HAP-1 (cell line): ENCODE measurements at regions not wholly inside any gene's neighbourhood (a gene's known extent, or its start where the extent isn't known, plus 50 kb on each side); places are given as distances from the start of the nearest gene placed in this dataset.

ENCODE experiments used
- DNase-seq, 2 experiments: peaks; one replicate each; pipeline ENCODE4 v3.0.0-alpha.2; 2016 to 2020; ENCODE audit warnings: low spot score in 2 of 2
- H3K27me3 ChIP-seq: fragments of 250-450 bp; sonication (Bioruptor Pico); 2 replicates; pipeline ENCODE4 v1.5.1; 2020; ENCODE audit warnings: low read depth, mild to moderate bottlenecking, moderate library complexity
- H3K36me3 ChIP-seq: fragments of 250-450 bp; sonication (Bioruptor Pico); replicated peaks from 2 replicates; pipeline ENCODE4 v1.5.1; 2020; ENCODE audit warnings: mild to moderate bottlenecking
- H3K4me1 ChIP-seq: fragments of 250-450 bp; sonication (Bioruptor Pico); 2 replicates; pipeline ENCODE4 v1.5.1; 2020; ENCODE audit warnings: mild to moderate bottlenecking
- H3K4me3 ChIP-seq: fragments of 250-450 bp; sonication (Bioruptor Pico); 2 replicates; pipeline ENCODE4 v1.5.1; 2020; ENCODE audit warnings: mild to moderate bottlenecking, moderate library complexity
- H3K9me3 ChIP-seq: fragments of 250-450 bp; sonication (Bioruptor Pico); 2 replicates; pipeline ENCODE4 v1.5.1; 2020; ENCODE audit warnings: mild to moderate bottlenecking, moderate library complexity
- in situ Hi-C: fragments of 300-500 bp; cut with MboI; formaldehyde crosslinking; loops from 3 replicates; pipeline ENCODE4 v1.14.3; 2020; ENCODE audit warnings: low sequenced_read_pairs, inconsistent platforms, mixed read lengths

DNA sequence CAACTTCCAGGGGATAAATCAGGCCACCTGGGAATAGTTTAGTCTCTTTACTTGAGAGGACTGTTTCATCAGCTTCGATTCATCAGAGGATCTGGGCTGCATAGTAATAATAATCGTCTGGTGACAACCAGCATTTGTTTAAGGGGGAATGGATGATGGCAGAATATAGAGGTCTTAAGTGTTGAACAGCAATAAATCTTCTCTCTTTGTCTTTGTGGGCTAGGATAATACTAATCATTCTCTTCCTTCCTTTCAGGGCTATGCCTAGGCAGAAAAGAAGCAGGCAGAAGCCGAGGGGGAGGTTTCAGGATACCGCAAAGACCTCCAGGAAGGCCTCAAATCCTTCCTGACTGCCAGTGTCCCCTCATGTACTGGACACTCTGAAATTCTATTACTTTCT is 150.4 kb upstream of the GAREM1 start:
- Histone ChIP-seq H3K9me3 (no peaks in the 10 kb centered on the region; the same call in 1 of the 2 replicates), H3K4me3 (no peak overlapping the region), H3K36me3 (no peaks in the 10 kb centered on the region), H3K4me1 (no peaks in the 10 kb centered on the region), H3K27me3 (0 out of 2 replicates have a peak, but pooled peaks cover 4% of the 10 kb centered on the region)
- in situ Hi-C loops = no loop called here
- no peak for DNase-seq

DNA sequence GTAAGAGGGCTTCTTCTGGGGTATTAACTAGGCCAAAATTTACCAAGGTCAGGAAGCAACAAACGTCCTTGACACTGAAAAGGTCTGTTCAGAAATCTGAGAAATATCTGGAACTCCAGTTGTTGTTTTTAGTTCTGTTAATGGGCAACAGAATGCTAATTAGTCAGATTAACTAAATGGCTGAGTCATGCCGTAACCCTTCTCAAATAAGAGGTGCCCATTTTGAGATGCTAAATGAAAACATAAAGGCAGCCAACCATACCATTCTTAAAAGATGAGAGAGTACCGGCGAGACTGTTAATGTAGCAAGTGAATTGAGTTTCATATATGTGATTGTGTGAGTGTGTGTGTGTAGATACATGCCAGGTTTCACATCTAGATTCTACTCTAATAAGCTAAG is 147.9 kb upstream of the GAREM1 start:
- DNase-seq = no peak
- in situ Hi-C loops = no loop called here

GRCh38 chr18:32613821-32614220 is 143.1 kb upstream of the GAREM1 start:
- no peaks in the 10 kb centered on the region for H3K4me1 ChIP-seq
- in situ Hi-C loops = no loop called here
- no peak overlapping the region for H3K4me3 ChIP-seq
- no peak for DNase-seq
- no peaks in the 10 kb centered on the region for H3K36me3 ChIP-seq
- H3K27me3 ChIP-seq = no peaks in the 10 kb centered on the region
- no peaks in the 10 kb centered on the region; the same call in 1 of the 2 replicates for H3K9me3 ChIP-seq

More for the DNA sequence above, 147.9 kb upstream of the GAREM1 start:
- no peaks in the 10 kb centered on the region for H3K4me1 ChIP-seq
- no peak overlapping the region for H3K4me3 ChIP-seq
- no peaks in the 10 kb centered on the region for H3K36me3 ChIP-seq
- 0 out of 2 replicates have a peak, but pooled peaks cover 4% of the 10 kb centered on the region for H3K27me3 ChIP-seq
- no peaks in the 10 kb centered on the region; the same call in 1 of the 2 replicates for H3K9me3 ChIP-seq

GRCh38 chr18:32612651-32613050 is 142.0 kb upstream of the GAREM1 start:
- Histone ChIP-seq H3K9me3 (no peaks in the 10 kb centered on the region), H3K4me3 (no peak overlapping the region), H3K27me3 (no peaks in the 10 kb centered on the region), H3K4me1 (no peaks in the 10 kb centered on the region), H3K36me3 (no peaks in the 10 kb centered on the region)
- in situ Hi-C loops = no loop called here
- DNase-seq = no peak

DNA sequence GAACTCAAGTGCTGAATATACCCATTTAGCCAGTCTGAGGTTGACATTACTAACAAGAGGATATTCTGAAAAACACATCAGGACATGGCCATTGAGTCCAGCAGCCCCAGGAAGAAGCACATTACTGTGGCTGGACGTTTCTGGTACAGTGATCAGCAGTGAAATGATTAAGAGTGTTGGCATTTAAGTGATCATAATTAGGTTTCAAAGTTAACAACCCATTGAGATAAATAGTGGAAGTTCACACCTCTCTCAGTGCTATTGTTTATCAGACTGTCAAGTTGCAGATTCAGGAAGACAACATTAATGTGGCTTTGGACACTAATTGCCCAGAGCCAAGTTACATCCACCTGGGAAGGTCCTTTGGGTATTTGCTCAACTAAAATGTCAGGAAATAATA is 139.5 kb upstream of the GAREM1 start:
- no peak for DNase-seq
- no peak overlapping the region for H3K4me3 ChIP-seq

DNA sequence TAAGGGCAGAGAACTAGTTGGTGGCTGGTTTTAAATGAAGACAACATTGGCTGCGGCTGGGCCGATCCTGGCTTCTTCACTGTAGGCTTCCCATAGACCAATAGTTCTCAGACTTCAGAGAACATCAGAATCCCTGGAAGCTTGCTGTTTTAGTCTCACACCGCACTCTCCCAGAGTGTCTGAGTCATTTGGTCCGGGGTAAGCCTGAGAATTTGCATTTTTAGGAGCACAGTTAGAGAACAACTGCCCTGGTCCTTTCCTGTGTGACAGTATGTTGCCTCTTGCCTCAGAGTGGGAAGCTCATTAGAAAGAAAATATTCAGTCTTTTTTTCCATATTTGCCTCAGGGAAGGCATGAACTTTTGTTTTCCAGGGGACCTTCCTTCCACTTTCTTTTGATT is 137.1 kb upstream of the GAREM1 start:
- DNase-seq = no peak
- no peaks in the 10 kb centered on the region for H3K4me1 ChIP-seq
- no peak overlapping the region for H3K4me3 ChIP-seq
- H3K9me3 ChIP-seq = no peaks in the 10 kb centered on the region
- in situ Hi-C loops = no loop called here
- H3K36me3 ChIP-seq = no peaks in the 10 kb centered on the region
- H3K27me3 ChIP-seq = no peaks in the 10 kb centered on the region

More for the DNA sequence above, 139.5 kb upstream of the GAREM1 start:
- H3K27me3 ChIP-seq = no peaks in the 10 kb centered on the region
- H3K4me1 ChIP-seq = no peaks in the 10 kb centered on the region
- in situ Hi-C loops = no loop called here
- H3K9me3 ChIP-seq = no peaks in the 10 kb centered on the region
- no peaks in the 10 kb centered on the region for H3K36me3 ChIP-seq

- peaks cover 6% of the 10 kb centered on the region; the same call in 1 of the 2 replicates for H3K27me3 ChIP-seq
- in situ Hi-C loops = no loop called here
- H3K4me3 ChIP-seq = no peak overlapping the region
- no peaks in the 10 kb centered on the region for H3K36me3 ChIP-seq
- no peaks in the 10 kb centered on the region for H3K4me1 ChIP-seq
- H3K9me3 ChIP-seq = no peaks in the 10 kb centered on the region
- no peak for DNase-seq
These were observed 127.5 kb upstream of the GAREM1 start for GRCh38 chr18:32598144-32598543.

DNA sequence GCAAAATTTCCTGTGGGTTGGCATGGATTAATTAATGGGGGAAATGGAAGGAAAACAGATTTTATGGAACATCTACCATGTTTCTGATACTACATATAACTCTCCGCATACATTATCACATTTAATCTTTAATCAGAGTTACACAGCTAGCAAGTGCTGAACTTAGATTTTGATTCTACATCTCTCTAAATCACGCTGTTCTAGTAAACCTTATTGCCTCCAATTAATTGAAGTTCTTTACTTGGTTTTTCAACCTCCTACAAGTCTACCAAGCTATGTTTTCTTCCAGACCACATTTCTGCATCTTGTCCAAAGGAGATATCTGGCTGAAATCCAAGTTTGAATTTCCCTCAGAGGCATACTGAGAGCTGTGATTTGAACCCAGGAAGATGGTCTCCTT is 125.8 kb upstream of the GAREM1 start:
- in situ Hi-C loops = no loop called here
- no peaks in the 10 kb centered on the region for H3K9me3 ChIP-seq

GRCh38 chr18:32595832-32596231 is 125.2 kb upstream of the GAREM1 start:
- no peak for DNase-seq
- H3K27me3 ChIP-seq = peaks cover 3% of the 10 kb centered on the region; the same call in 1 of the 2 replicates
- no peaks in the 10 kb centered on the region for H3K9me3 ChIP-seq
- in situ Hi-C loops = no loop called here
- no peak overlapping the region for H3K4me3 ChIP-seq
- H3K36me3 ChIP-seq = no peaks in the 10 kb centered on the region
- no peaks in the 10 kb centered on the region for H3K4me1 ChIP-seq

More for the DNA sequence above, 125.8 kb upstream of the GAREM1 start:
- Histone ChIP-seq H3K4me3 (no peak overlapping the region), H3K27me3 (0 out of 2 replicates have a peak, but pooled peaks cover 3% of the 10 kb centered on the region), H3K36me3 (no peaks in the 10 kb centered on the region), H3K4me1 (no peaks in the 10 kb centered on the region)
- no peak for DNase-seq

DNA sequence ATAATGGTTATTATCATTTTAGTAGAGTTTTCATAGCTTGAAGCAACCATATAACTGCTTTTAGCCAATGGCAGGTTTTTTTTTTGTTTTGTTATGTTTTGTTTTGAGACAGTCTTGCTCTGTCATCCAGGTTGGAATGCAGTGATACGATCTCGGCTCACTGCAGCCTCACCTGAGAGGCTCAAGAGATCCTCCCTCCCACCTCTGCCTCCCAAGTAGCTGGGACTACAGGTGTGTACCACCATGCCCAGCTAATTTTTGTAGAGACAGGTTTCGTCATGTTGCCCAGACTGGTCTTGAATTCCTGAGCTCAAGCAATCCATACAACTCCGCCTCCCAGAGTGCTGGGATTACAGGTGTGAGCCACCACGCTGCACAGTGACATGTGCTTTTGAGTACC is 117.5 kb upstream of the GAREM1 start:
- H3K27me3 ChIP-seq = peaks cover 3% of the 10 kb centered on the region; the same call in 1 of the 2 replicates
- no peaks in the 10 kb centered on the region for H3K36me3 ChIP-seq
- no peaks in the 10 kb centered on the region for H3K4me1 ChIP-seq
- no peaks in the 10 kb centered on the region for H3K9me3 ChIP-seq
- in situ Hi-C loops = no loop called here
- no peak for DNase-seq
- H3K4me3 ChIP-seq = no peak overlapping the region

DNA sequence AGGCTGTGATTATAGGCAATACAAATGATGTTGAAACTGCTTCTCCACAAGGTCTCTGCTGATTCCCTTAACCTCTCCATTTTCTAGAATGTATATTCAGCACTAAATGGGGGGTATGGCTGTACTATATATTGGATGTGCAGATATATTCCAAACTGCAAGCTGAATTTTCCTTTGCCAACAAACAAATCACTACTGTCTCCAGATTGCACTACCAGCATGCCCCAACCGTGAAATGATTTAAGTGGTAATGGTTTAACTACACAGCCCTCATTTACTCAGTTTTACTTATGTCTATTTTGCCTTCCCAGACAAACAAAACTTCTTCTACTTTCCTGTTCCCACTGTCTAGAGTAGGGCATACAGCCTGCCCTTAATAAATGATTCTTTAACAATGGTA is 112.7 kb upstream of the GAREM1 start:
- no peaks in the 10 kb centered on the region for H3K4me1 ChIP-seq
- H3K27me3 ChIP-seq = no peaks in the 10 kb centered on the region
- H3K4me3 ChIP-seq = no peak overlapping the region
- in situ Hi-C loops = no loop called here
- DNase-seq = no peak
- H3K36me3 ChIP-seq = no peaks in the 10 kb centered on the region
- no peaks in the 10 kb centered on the region for H3K9me3 ChIP-seq

DNA sequence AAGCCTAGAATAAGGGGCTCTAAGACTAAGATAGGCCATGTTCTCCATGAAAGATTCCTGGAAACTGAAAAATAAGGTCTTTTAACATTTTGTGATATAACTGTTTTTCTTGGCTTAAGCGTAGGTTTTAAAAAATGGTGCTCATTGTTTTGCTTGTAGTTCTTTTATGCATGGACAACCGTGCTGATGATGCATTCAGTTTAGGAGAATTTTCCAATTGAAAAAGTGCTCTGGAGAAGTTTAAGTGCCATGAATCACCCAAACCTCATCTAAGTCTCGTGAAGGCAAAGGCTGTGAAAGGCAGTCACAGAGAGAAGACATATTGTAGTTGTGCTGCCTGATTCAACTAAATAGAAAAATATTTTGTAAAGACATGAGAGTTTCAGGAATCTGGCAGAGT is 111.8 kb upstream of the GAREM1 start:
- no peaks in the 10 kb centered on the region for H3K9me3 ChIP-seq
- no peak for DNase-seq
- in situ Hi-C loops = no loop called here
- H3K4me3 ChIP-seq = no peak overlapping the region
- no peaks in the 10 kb centered on the region for H3K27me3 ChIP-seq
- no peaks in the 10 kb centered on the region for H3K36me3 ChIP-seq
- H3K4me1 ChIP-seq = no peaks in the 10 kb centered on the region

DNA sequence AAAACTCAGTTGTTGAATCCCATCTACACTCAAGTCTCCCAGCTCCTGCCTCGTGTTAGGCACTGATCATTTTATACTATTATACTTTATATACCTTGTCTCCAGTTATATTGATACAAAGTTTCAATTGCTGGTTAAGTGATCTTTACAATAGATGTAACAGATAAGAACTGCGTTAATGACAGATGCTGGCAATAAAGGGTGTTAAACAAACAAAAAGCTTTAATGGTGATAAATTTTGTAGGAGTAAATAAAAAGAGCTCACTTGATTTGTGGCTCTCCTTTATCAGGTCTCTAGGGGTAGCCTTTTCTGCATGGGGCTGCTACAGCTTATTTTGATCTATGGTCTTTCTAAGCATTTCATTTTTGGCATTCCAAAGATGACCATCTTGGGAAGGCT is 106.9 kb upstream of the GAREM1 start:
- Histone ChIP-seq H3K4me1 (no peaks in the 10 kb centered on the region), H3K27me3 (peaks cover 2% of the 10 kb centered on the region; the same call in 1 of the 2 replicates), H3K4me3 (no peak overlapping the region), H3K9me3 (no peaks in the 10 kb centered on the region), H3K36me3 (no peaks in the 10 kb centered on the region)
- in situ Hi-C loops = no loop called here
- DNase-seq = no peak

GRCh38 chr18:32576296-32576916 is 105.7 kb upstream of the GAREM1 start:
- DNase-seq = peak; percentile 33 to 41
- Histone ChIP-seq H3K27me3 (peaks cover 2% of the 10 kb centered on the region; the same call in 1 of the 2 replicates), H3K4me3 (no peak overlapping the region), H3K9me3 (no peaks in the 10 kb centered on the region), H3K4me1 (no peaks in the 10 kb centered on the region), H3K36me3 (no peaks in the 10 kb centered on the region)
- in situ Hi-C loops = no loop called here

GRCh38 chr18:32566960-32567359 is 96.3 kb upstream of the GAREM1 start:
- H3K27me3 ChIP-seq = peaks cover 3% of the 10 kb centered on the region; the same call in 1 of the 2 replicates
- no peaks in the 10 kb centered on the region for H3K4me1 ChIP-seq
- no peak for DNase-seq
- H3K36me3 ChIP-seq = no peaks in the 10 kb centered on the region
- in situ Hi-C loops = no loop called here
- H3K9me3 ChIP-seq = no peaks in the 10 kb centered on the region
- no peak overlapping the region for H3K4me3 ChIP-seq
